Upper lobe of left lung (tissue), 4 donors: ENCODE measurements at regions not wholly inside any gene's neighbourhood (a gene's known extent, or its start where the extent isn't known, plus 50 kb on each side); places are given as distances from the start of the nearest gene placed in this dataset.
A peak's percentile ranks its signal among the peaks of the same experiment; 100 is the strongest.

Experiments used
- CTCF ChIP-seq, 6 experiments: fragments of 450-650 bp in 4 of 6; fragments of 200-600 bp in 2 of 6; sonication (generic) in 2 of 6; IDR thresholded peaks; one replicate each; pipeline ENCODE4 v1.5.1; 2016 to 2019; ENCODE audit warnings: antibody characterized with exemption in 6 of 6
- EP300 ChIP-seq, 4 donors: sonication (generic); formaldehyde crosslinking; IDR thresholded peaks; one replicate each; pipeline ENCODE4 v1.5.1; 2017; ENCODE audit warnings: antibody characterized with exemption in 4 of 4, control low read depth in 2 of 4
- POLR2A ChIP-seq, 4 donors: fragments of 450-650 bp; IDR thresholded peaks; one replicate each; pipeline ENCODE4 v1.5.1; 2016 to 2017; ENCODE audit warnings: antibody characterized with exemption in 4 of 4, mild to moderate bottlenecking in 2 of 4
- POLR2AphosphoS5 ChIP-seq, 2 donors: sonication (generic); formaldehyde crosslinking; IDR thresholded peaks; one replicate each; pipeline ENCODE4 v1.5.1; 2017; ENCODE audit warnings: antibody characterized with exemption in 2 of 2

DNA sequence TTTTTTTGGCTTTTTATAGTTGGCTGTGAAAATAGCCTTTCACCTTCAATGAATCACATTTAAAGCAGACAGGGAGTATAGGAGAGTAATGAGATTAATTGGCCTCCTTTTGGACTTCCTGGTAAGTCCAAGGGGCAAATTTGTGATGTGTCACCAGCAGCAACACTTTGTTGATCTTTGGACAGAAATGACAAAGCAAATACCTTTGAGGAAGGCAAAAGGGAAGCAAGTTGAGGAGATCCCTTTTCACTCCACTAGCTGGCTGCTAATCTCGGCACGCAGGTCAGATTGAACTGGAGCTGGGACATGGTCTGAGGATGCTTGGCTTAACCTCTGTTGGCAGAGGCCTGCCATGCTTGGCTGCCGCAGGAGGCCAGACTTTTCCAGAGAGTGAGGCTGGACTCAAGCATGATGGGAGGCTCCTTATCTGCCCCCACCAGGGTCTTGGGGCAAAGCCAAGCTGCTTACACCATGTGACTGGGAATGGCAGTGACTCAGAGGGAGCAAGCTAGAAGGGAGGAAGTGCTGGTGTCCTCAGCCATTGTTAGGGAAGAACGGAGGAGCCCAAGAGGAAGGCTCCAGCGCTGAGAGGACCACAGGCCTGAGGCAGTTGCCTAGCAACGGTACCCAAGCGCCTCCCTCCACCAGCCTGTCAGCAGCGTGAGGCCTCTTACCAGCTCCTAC, 174.5 kb upstream of the MAP1B start:
- peak in 1 of 6 experiments; percentile 25 for TF ChIP-seq CTCF (IDR thresholded peaks at IDR 0.05)
- TF ChIP-seq POLR2A (IDR thresholded peaks at IDR 0.05), result no peak
- no peak for TF ChIP-seq POLR2AphosphoS5 (IDR thresholded peaks at IDR 0.05)
- no peak for TF ChIP-seq EP300 (IDR thresholded peaks at IDR 0.05)
